BE2C (cell line): ENCODE measurements at regions not wholly inside any gene's neighbourhood (a gene's known extent, or its start where the extent isn't known, plus 50 kb on each side); places are given as distances from the start of the nearest gene placed in this dataset.

Source experiments
- DNase-seq: peaks from one replicate; pipeline ENCODE4 v3.0.0-alpha.2; 2020
- H3K27me3 ChIP-seq: fragments of 250-450 bp; sonication (Bioruptor Pico); 2 replicates; pipeline ENCODE4 v1.5.1; 2020; ENCODE audit warnings: mild to moderate bottlenecking
- H3K36me3 ChIP-seq: fragments of 250-450 bp; sonication (Bioruptor Pico); 2 replicates; pipeline ENCODE4 v1.5.1; 2020; ENCODE audit warnings: mild to moderate bottlenecking
- H3K4me1 ChIP-seq: fragments of 250-450 bp; sonication (Bioruptor Pico); 2 replicates; pipeline ENCODE4 v1.5.1; 2020
- H3K4me3 ChIP-seq: 2 replicates; pipeline ENCODE4 v1.5.1; 2011; ENCODE audit warnings: low read depth, low read length
- H3K9me3 ChIP-seq: fragments of 250-450 bp; sonication (Bioruptor Pico); 2 replicates; pipeline ENCODE4 v1.5.1; 2020
- CTCF ChIP-seq: IDR thresholded peaks from 2 replicates; pipeline ENCODE4 v1.5.1; 2012; ENCODE audit warnings: mild to moderate bottlenecking, low read depth, low read length

GRCh38 chr20:58103961-58104360 is 124.5 kb downstream of the ANKRD60 start:
- no peak for DNase-seq
- TF ChIP-seq CTCF, result no peak
- Histone ChIP-seq H3K27me3 (no peaks in the 10 kb centered on the region), H3K4me3 (no peak overlapping the region), H3K4me1 (no peaks in the 10 kb centered on the region), H3K9me3 (peaks cover 3% of the 10 kb centered on the region; the same call in 1 of the 2 replicates), H3K36me3 (no peaks in the 10 kb centered on the region)

- no peak for DNase-seq
- Histone ChIP-seq H3K4me1 (no peaks in the 10 kb centered on the region), H3K27me3 (no peaks in the 10 kb centered on the region), H3K4me3 (no peak overlapping the region), H3K9me3 (peaks cover 3% of the 10 kb centered on the region; the same call in 1 of the 2 replicates), H3K36me3 (no peaks in the 10 kb centered on the region)
- TF ChIP-seq CTCF, result no peak
Measured at GRCh38 chr20:58103517-58103904, 124.9 kb downstream of the ANKRD60 start.

GRCh38 chr20:58102744-58103516 is 125.5 kb downstream of the ANKRD60 start:
- H3K4me3 ChIP-seq, result no peak overlapping the region
- H3K4me1 ChIP-seq, result no peaks in the 10 kb centered on the region
- peaks cover 3% of the 10 kb centered on the region; the same call in 1 of the 2 replicates for H3K9me3 ChIP-seq
- no peak for TF ChIP-seq CTCF
- H3K36me3 ChIP-seq, result no peaks in the 10 kb centered on the region
- no peak for DNase-seq
- no peaks in the 10 kb centered on the region for H3K27me3 ChIP-seq

GRCh38 chr20:58102261-58102660 is 126.2 kb downstream of the ANKRD60 start:
- Histone ChIP-seq H3K9me3 (peaks cover 3% of the 10 kb centered on the region; the same call in 1 of the 2 replicates), H3K4me3 (no peak overlapping the region), H3K36me3 (no peaks in the 10 kb centered on the region), H3K4me1 (no peaks in the 10 kb centered on the region), H3K27me3 (no peaks in the 10 kb centered on the region)
- no peak for DNase-seq
- no peak for TF ChIP-seq CTCF

- Histone ChIP-seq H3K36me3 (no peaks in the 10 kb centered on the region), H3K4me1 (no peaks in the 10 kb centered on the region), H3K9me3 (peaks cover 3% of the 10 kb centered on the region; the same call in 1 of the 2 replicates), H3K27me3 (no peaks in the 10 kb centered on the region), H3K4me3 (no peak overlapping the region)
- no peak for DNase-seq
- TF ChIP-seq CTCF, result no peak
Measured at GRCh38 chr20:58100731-58101356, 127.6 kb downstream of the ANKRD60 start.
